ENCODE measurements at regions not wholly inside any gene's neighbourhood (a gene's known extent, or its start where the extent isn't known, plus 50 kb on each side); places are given as distances from the start of the nearest gene placed in this dataset.
A peak's percentile ranks its signal among the peaks of the same experiment; 100 is the strongest.

- peak; percentile 59 for DNase-seq
Measured at GRCh38 chr3:147941969-147942368, 532.8 kb downstream of the ZIC1 start.

- DNase-seq, result no peak
Measured at GRCh38 chr3:147943265-147943945, 534.2 kb downstream of the ZIC1 start.

DNA sequence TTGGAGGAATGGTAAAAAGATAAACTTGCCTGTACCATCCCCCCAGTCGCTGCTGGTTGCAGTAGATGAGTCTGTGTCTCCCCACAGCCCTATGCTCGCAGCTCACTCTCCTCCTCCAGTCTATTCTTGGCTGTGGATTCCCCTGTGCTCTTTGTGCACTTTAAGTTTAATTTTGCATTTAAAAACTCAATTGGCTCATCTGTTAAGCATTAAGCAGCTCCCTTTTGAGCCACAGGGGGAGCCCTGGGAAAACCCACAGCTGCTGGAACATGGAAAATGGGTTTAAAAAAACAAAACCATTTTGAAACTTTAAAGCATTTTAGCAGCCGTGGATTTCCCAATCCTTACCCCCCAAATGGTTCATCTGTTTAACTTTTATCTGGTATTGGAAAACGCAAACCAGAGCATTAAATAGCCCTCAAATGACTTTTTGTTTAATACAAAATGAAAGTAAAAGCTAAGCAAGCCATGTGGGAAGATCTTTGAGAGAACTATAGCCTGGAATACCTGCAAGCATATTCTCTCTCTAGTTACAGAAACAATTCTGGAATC is 536.9 kb downstream of the ZIC1 start:
- DNase-seq, result peak; percentile 30

GRCh38 chr3:147956615-147957014 is 547.5 kb downstream of the ZIC1 start:
- no peak for DNase-seq

DNA sequence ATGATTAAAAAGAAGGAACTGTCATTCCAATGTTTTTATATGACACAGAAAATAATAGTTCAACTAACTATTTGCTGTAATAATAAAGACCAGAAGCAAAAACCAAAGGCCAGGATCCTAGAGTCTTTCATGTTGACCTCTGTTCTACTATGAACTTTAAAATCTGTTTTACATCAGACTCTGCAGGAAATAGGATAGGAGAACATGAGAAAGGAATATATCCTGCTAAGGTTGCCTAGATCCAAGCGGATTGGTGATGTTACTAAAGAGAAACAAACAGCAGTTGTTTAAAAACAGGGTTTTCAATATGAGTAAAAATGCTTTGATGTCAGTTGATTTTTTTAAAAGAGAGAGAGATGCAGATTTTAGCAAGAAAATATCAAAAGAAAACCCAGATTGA is 549.6 kb downstream of the ZIC1 start:
- DNase-seq, result no peak

DNA sequence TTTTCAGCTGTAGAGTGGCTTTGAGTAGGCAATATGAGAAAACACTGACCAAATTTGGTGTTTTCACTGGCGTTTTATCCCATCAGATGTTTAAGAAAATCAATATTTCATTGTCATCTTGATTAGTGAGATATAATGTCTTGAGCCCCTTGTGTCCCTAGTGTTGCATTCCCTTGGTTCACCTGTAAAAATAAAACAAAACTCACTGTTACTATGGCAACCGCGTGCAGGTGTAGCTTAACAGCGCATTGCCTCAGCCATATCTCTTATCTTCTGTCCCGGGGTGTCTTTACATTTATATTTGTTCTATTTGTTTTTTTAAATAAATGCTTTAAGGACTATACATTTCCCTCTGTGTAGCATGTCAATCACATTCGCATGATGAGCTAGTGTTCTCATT is 551.6 kb downstream of the ZIC1 start:
- DNase-seq, result no peak

GRCh38 chr3:147962408-147963164 is 553.4 kb downstream of the ZIC1 start:
- DNase-seq, result peak; percentile 16

DNA sequence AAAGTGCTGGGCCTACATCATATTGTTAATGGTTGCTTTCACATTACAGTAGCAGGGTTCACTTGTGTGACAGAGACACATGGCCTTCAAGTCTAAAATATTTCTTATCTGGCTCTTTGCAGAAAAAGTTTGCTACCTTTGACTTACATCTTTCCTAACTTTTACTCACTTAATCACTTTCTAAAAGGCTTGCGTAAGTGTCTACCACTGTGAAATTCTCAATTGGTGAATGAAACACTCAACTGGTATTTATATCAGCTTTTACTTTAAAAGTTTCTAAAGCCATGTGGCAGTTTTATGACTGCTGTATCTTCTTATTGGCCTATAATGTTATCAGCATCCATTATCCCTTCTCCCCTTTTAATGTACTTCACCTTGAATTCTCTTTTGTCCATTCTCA is 554.5 kb downstream of the ZIC1 start:
- DNase-seq, result no peak

- DNase-seq, result no peak
Measured at GRCh38 chr3:147975165-147975564, 566.0 kb downstream of the ZIC1 start.

- DNase-seq, result no peak
Measured at GRCh38 chr3:147977001-147977400, 567.8 kb downstream of the ZIC1 start.

- no peak for DNase-seq
Measured at GRCh38 chr3:147987549-147987948, 578.4 kb downstream of the ZIC1 start.

DNA sequence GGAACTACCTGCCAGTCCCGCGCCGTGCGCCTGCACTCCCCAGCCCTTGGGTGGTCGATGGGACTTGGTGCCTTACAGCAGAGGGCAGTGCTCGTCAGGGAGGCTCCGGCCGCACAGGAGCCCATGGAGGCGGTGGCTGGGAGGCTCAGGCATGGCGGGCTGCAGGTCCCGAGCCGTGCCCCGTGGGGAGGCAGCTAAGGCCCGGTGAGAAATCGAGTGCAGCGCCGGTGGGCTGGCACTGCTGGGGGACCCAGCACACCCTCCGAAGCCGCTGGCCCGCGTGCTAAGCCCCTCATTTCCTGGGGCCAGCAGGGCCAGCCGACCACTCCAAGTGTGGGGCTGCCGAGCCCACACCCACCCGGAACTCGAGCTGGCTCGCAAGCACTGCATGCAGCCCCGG is 580.2 kb downstream of the ZIC1 start:
- DNase-seq, result no peak

GRCh38 chr3:148002705-148003205 is 593.6 kb downstream of the ZIC1 start:
- DNase-seq, result no peak

- no peak for DNase-seq
Measured at GRCh38 chr3:148004331-148004730, 595.2 kb downstream of the ZIC1 start.

DNA sequence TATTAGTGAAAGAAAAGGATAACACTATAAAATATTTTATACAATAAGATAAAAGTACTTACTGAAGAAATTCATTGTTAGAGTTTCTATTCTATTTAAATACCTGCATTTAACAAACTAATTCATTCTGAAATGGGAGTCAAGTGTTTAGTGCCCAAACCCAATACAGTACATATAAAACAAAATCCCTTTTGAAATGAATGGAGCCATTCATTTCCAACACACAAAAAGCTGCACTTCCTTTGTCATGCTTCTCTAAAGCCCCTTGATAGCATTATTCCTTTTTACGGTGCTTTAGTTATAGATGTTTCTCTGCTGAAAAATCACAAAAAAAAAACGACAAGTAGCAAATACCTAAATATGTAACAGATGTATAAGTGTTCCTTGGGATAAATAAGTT is 596.3 kb downstream of the ZIC1 start:
- DNase-seq, result no peak

DNA sequence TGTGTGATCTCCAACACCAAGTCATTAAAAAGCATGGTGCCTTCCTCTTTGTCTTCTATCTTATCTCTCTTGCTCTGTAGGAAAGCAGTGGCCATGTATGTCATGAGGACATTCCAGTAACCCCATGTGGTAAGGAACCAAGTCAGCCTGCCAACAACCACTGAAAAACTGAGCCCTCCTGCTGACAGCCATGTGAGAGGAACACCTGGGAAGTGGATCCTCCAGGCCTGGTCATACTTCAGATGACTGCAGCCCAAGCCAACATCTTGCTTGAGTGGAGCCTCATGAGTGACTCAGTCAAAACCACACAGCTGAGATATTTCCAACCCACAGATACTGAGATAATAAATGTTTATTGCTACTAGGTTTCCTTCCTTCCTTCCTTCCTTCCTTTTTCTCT is 597.3 kb downstream of the ZIC1 start:
- DNase-seq, result no peak

GRCh38 chr3:148008591-148008990 is 599.4 kb downstream of the ZIC1 start:
- DNase-seq, result no peak

DNA sequence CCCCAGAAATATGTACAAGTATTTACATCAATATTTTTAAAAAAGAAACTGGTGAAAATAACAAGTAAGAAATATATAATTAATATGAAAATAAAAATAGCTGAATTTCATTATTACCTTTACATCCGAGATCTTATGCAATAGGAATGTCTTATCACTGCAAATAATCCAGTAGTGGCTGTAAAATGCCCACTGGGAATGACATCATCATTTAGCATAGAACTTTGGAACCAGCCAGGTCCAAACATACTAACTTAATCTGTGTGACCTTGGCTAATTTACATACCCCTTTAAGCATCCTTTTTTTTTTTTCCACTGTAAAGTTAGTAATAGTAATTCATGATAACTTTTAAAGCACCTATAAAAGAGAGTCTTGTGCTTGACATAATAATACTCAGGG is 611.7 kb downstream of the ZIC1 start:
- no peak for DNase-seq

GRCh38 chr3:148021381-148021780 is 612.2 kb downstream of the ZIC1 start:
- DNase-seq, result no peak

GRCh38 chr3:148023994-148024393 is 614.8 kb downstream of the ZIC1 start:
- no peak for DNase-seq

DNA sequence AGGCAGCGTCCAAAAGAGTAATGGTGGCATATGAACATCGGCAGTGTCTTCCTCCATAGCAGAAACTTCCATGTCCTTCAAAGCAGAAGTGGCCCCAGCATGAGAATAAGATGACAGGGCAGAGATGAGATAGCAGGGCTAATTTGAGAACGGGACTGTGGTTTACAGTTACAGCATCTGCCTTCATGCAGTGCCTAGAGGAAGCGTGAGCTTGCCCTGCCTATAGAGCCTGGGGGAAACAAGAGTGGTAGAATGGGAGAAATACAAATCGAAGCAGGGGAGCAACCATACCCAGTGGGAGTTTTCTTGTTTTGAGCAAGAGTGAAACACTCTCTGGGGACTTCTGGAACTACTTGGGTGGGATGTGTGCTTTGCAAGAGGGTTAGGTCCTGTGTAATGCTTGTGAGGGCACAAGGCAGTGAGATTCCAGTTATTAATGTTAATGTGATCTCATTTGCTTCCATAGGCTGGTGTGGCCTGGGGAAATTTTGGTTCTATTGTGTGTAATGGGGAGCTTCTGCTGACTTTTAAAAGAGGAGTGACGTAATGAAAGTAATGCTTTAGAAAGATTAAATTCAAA is 616.9 kb downstream of the ZIC1 start:
- no peak for DNase-seq

GRCh38 chr3:148030975-148031374 is 621.8 kb downstream of the ZIC1 start:
- no peak for DNase-seq

DNA sequence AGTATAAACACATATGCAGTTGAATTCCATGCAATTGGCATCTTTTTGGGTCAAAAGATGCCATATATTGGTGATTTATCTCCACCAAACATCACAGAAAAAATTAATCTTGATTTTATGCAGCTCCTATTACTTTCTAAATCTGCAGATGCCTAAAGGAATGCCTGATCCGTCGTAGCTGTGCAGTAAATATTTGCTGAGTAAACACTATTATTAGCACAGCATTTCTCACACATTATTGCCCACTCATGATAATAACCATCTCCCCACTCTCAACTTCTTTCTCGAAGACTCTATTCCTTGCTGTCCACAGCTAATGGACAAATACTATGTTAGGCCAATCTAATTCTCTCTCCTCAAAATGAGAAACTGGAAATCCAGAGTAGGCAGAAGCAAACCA is 625.2 kb downstream of the ZIC1 start:
- DNase-seq, result no peak

DNA sequence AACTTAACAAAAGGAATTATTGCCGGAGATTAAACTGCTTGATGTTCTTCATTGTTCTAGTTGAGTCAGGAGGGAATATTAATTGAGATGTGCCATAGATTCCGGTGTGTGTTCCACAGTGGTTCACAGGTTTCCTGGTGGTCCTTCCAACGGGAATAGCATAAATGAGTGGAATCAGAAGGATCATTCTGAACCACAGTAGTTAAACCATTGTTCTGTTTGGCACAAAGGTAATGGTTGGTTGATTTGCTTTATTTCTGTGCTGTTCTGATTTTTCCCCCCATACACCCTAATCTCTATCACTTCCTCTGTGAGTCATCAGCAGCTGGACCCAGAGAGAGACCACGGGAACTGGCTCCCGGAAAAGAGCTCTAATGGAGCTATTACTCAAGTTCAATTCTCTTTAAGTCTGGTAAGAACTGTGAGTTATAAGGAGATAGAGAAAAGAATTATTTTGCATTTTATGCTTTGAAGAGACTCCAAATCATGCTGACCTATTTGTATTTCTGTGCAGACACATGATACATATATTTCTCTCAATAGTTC is 627.2 kb downstream of the ZIC1 start:
- no peak for DNase-seq
